ENCODE measurements at regions not wholly inside any gene's neighbourhood (a gene's known extent, or its start where the extent isn't known, plus 50 kb on each side); places are given as distances from the start of the nearest gene placed in this dataset.
"Not testable (repeated sequence)": the region's sequence is repeated elsewhere in the genome, so short reads cannot be mapped to it uniquely, and the experiment has no call there.

DNA sequence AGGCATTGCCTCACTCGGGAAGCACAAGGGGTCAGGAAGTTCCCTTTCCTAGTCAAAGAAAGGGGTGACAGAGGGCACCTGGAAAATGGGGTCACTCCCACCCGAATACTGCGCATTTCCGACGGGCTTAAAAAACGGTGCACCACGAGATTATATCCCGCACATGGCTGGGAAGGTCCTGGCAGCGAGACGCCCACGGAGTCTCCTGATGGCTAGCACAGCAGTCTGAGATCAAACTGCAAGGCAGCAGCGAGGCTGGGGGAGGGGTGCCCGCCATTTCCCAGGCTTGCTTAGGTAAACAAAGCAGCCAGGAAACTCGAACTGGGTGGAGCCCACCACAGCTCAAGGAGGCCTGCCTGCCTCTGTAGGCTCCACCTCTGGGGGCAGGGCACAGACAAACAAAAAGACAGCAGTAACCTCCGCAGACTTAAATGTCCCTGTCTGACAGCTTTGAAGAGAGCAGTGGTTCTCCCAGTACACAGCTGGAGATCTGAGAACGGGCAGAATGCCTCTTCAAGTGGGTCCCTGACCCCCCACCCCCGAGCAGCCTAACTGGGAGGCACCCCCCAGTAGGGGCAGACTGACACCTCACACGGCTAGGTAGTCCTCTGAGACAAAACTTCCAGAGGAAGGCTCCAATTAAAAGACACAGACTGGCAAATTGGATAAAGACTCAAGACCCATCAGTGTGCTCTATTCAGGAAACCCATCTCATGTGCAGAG, 297.2 kb upstream of the DDI1 start:
- TF ChIP-seq, protein P1, sequence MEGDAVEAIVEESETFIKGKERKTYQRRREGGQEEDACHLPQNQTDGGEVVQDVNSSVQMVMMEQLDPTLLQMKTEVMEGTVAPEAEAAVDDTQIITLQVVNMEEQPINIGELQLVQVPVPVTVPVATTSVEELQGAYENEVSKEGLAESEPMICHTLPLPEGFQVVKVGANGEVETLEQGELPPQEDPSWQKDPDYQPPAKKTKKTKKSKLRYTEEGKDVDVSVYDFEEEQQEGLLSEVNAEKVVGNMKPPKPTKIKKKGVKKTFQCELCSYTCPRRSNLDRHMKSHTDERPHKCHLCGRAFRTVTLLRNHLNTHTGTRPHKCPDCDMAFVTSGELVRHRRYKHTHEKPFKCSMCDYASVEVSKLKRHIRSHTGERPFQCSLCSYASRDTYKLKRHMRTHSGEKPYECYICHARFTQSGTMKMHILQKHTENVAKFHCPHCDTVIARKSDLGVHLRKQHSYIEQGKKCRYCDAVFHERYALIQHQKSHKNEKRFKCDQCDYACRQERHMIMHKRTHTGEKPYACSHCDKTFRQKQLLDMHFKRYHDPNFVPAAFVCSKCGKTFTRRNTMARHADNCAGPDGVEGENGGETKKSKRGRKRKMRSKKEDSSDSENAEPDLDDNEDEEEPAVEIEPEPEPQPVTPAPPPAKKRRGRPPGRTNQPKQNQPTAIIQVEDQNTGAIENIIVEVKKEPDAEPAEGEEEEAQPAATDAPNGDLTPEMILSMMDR (tag by site-specific recombination; IDR thresholded peaks at IDR 0.05): not testable (repeated sequence)
- TF ChIP-seq ZNF366 (tag by site-specific recombination; conservative IDR thresholded peaks at IDR 0.05); ZBTB1 (tag by site-specific recombination; IDR thresholded peaks at IDR 0.05); ZNF777 (tag by site-specific recombination; IDR thresholded peaks at IDR 0.05; ENCODE audit: borderline replicate concordance); GLI2 (tag by site-specific recombination; IDR thresholded peaks at IDR 0.05; ENCODE audit: borderline replicate concordance, low read depth); ZNF138 (tag by site-specific recombination; IDR thresholded peaks at IDR 0.05; ENCODE audit: borderline replicate concordance); ZNF350 (tag by site-specific recombination; IDR thresholded peaks at IDR 0.05); HOXA7 (CRISPR knock-in tag; IDR thresholded peaks at IDR 0.05; ENCODE audit: borderline replicate concordance); ZNF274 (IDR thresholded peaks at IDR 0.05; ENCODE audit: low read length); ZNF274 (tag by site-specific recombination; IDR thresholded peaks at IDR 0.05; ENCODE audit: borderline replicate concordance); ZNF121 (tag by site-specific recombination; IDR thresholded peaks at IDR 0.05); GFI1B (tag by site-specific recombination; IDR thresholded peaks at IDR 0.05): not testable (repeated sequence)
- TF ChIP-seq, protein P2, sequence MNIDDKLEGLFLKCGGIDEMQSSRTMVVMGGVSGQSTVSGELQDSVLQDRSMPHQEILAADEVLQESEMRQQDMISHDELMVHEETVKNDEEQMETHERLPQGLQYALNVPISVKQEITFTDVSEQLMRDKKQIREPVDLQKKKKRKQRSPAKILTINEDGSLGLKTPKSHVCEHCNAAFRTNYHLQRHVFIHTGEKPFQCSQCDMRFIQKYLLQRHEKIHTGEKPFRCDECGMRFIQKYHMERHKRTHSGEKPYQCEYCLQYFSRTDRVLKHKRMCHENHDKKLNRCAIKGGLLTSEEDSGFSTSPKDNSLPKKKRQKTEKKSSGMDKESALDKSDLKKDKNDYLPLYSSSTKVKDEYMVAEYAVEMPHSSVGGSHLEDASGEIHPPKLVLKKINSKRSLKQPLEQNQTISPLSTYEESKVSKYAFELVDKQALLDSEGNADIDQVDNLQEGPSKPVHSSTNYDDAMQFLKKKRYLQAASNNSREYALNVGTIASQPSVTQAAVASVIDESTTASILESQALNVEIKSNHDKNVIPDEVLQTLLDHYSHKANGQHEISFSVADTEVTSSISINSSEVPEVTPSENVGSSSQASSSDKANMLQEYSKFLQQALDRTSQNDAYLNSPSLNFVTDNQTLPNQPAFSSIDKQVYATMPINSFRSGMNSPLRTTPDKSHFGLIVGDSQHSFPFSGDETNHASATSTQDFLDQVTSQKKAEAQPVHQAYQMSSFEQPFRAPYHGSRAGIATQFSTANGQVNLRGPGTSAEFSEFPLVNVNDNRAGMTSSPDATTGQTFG (tag by site-specific recombination; IDR thresholded peaks at IDR 0.05; ENCODE audit: borderline replicate concordance): not testable (repeated sequence)
- 0 out of 2 replicates have a peak, but pooled peaks have one; percentile 17 for TF ChIP-seq ZNF335 (tag by site-specific recombination; conservative IDR thresholded peaks at IDR 0.05)
- TF ChIP-seq, protein P3, sequence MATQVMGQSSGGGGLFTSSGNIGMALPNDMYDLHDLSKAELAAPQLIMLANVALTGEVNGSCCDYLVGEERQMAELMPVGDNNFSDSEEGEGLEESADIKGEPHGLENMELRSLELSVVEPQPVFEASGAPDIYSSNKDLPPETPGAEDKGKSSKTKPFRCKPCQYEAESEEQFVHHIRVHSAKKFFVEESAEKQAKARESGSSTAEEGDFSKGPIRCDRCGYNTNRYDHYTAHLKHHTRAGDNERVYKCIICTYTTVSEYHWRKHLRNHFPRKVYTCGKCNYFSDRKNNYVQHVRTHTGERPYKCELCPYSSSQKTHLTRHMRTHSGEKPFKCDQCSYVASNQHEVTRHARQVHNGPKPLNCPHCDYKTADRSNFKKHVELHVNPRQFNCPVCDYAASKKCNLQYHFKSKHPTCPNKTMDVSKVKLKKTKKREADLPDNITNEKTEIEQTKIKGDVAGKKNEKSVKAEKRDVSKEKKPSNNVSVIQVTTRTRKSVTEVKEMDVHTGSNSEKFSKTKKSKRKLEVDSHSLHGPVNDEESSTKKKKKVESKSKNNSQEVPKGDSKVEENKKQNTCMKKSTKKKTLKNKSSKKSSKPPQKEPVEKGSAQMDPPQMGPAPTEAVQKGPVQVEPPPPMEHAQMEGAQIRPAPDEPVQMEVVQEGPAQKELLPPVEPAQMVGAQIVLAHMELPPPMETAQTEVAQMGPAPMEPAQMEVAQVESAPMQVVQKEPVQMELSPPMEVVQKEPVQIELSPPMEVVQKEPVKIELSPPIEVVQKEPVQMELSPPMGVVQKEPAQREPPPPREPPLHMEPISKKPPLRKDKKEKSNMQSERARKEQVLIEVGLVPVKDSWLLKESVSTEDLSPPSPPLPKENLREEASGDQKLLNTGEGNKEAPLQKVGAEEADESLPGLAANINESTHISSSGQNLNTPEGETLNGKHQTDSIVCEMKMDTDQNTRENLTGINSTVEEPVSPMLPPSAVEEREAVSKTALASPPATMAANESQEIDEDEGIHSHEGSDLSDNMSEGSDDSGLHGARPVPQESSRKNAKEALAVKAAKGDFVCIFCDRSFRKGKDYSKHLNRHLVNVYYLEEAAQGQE (tag by site-specific recombination; IDR thresholded peaks at IDR 0.05): not testable (repeated sequence)

Measured in HEK293 (cell line).